Inferior parietal cortex (tissue), 1 donor: ENCODE measurements at regions not wholly inside any gene's neighbourhood (a gene's known extent, or its start where the extent isn't known, plus 50 kb on each side); places are given as distances from the start of the nearest gene placed in this dataset.
"Not testable (repeated sequence)": the region's sequence is repeated elsewhere in the genome, so short reads cannot be mapped to it uniquely, and the experiment has no call there.

ENCODE experiments used
- DNase-seq: peaks from one replicate; pipeline ENCODE4 v3.0.0-alpha.2; 2016; ENCODE audit errors: extremely low spot score

- no peak for DNase-seq
Observed at GRCh38 chr1:213417225-213417820, 366.3 kb downstream of the RPS6KC1 start.

DNA sequence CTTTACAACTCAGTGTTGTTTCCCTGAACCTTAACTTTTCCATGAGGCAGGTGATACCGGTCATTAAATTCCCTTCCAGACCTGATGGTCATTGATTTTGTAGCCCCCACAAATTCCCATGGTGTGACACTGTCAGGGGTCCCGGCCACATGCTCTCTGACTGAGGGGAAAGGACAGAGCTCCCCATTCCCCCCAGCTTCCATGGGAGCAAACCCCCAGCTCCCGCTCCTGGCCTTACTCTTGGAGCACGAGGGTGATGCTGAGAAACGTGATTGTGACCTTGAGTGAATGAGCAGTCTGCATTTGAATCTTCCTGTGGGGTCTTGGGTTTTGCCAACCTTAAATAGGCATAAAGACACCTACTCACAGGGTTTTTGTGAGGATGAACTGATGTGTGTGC lies 366.8 kb downstream of the RPS6KC1 start:
- DNase-seq: no peak

DNA sequence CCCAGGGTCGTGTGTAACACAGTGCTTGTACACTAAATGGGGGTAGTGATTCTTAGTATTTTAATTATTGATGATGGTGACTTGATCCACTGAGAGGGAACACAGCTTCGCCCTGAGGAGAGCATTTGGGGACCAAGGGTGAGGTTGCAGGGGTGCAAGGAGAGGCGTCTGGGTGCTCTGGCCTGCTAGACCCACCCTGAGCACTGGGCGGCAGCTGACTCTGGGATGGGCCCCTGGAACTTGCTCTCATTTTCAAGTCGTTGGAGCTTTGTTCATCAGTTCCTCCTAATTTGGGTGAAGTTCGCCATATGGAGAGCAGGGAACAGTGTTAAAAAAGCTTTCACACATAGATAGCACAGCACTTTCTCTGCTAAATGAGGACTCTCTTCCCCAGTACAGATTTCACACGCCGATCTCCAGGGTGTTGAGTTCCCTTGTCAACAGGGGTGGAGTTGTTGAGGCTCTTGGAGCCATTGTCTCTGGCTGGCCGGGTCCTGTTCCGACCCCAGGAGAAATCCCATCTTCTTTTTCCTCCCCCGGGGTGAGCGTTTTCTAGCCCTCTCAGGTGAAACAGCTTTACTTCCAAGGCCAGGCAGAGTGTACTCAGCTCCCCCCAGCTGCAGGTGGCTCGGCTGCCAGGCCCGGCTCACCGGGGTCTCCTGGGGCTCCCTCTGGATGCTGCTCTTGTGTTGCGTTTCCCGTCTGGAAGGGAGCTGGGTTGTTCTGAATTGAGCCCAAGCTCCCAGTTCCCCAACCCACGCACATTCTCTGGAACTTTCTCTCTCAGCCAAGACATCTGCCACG lies 367.4 kb downstream of the RPS6KC1 start:
- peak; percentile 52 for DNase-seq

GRCh38 chr1:213419401-213420030 lies 368.5 kb downstream of the RPS6KC1 start:
- no peak for DNase-seq

- not testable (repeated sequence) for DNase-seq
Observed at GRCh38 chr1:213421178-213421577, 370.1 kb downstream of the RPS6KC1 start.

DNA sequence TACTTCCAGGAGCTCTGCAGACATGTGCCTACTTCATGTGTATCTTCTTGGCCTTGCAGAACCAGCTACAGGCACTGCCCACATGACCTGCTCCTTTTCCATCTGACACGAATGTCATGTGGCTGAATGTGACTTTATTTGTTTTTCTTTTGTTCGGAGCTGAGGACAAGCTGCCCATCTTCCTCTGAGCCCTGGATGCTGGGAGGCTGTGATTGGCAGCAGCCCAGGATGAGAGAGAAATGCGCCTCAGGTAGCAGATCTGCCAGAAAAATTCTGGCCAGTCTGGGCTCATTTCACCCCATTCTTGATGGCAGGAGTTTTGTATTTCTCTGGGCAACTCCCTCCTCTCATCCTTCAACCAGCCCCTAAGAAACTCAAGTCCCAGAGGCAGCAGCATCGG lies 372.0 kb downstream of the RPS6KC1 start:
- DNase-seq: no peak

DNA sequence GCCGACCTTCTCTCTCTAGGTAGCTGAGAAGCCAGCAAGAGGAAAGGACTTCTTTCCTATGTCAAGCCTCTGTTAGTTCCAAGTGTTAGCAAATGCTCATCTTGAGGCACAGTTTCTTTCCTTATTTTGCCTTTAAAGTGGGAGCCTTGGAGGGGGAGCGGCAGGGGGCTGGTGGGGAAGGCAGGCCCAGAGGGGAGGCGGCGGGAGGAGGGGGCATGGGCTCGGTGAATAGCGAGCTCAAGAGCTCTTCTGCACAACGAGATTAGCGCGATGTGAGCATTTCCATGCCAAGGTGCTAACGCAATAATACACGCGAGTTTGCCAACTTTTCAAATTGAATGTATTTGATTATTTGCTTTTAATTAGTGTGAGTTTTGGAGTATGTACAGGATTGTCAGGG lies 372.6 kb downstream of the RPS6KC1 start:
- DNase-seq: no peak

DNA sequence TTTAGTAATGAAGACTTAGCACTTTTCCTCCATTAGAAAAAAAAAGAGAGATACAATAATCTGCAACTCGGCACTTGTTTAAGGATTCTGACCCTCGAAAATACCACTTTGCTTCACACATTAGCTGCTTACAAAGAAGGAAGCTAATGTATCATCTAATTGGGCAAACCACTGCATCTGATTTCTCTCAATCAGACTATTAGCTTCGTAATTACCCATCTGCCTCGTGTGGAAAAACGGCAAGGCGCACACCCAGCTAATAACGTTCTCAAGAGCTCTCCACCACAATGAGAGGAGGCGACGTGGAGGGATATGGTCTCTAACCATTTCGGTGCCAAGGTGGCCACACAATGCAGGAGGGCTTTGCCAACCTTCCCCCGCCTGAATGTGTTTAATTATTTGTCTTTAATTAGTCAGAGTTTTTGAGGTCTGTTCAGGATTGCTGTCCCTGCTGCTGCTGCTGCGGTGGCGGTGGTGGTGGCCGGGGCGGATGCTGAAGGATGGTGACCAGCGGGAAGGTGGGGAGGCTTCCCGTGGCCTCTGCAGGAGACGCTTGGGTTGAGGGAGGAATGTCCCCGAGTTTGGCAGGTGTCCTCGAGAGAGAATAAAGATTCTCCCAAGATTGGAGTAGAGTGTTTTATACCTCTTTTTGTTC lies 374.5 kb downstream of the RPS6KC1 start:
- no peak for DNase-seq

- DNase-seq: no peak
Observed at GRCh38 chr1:213429642-213430041, 378.6 kb downstream of the RPS6KC1 start.

- no peak for DNase-seq
Observed at GRCh38 chr1:213435715-213436114, 384.7 kb downstream of the RPS6KC1 start.

DNA sequence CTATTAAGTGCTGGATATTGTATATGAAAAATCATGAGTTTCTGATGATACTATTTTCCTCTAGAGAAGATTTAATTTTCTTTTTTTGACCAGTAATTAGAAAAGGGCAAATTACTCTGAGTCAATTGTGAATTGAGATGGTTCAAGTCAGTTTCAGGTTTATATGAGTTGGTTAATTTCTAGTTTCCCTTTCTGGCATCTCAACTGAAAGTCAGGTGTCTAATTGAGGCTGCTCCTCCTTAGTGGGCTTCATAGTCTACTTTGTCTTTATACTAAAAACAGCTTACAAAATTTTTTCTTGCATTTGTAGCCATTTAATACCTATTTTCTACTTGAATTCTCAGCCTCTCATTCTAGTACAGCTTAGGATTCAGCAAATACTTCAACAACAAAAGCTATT lies 387.3 kb downstream of the RPS6KC1 start:
- no peak for DNase-seq

DNA sequence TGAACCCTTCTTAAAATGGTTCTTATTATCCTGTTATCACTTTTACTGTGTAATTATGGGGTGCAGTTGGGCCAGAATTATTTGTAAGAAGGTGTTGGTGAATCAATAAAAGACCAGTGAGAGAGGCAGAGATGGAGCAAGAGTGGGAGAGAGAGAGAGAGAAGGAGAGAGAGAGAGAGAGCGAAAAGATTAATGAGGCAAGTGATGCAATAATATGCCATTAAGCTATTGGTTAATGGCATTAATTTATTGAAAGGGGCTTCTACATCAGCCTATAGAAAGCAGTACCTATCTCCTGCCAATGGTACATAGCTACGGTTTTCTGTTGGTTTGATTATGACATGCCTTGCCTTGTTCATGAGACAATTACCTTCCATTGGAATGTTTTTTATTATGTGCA lies 388.7 kb downstream of the RPS6KC1 start:
- DNase-seq: no peak

DNA sequence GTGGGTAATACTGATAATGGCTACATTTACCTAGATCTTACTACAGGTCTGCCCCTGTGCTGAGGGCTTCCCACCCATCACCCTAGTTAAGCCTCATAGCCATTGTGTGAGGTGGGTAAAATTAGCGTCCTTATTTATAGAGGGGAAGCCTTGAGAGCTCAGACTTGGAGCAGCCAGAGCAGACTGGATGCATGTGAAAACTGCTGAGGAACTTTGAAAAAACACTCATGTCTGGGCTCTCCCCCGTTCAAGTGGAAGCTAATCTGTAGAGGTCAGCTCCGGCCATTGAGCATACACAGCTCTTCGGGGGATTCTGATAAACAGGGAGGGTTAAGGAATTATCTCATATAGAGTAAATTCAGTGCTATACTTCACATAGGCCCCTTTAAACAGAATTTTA lies 389.7 kb downstream of the RPS6KC1 start:
- DNase-seq: no peak

GRCh38 chr1:213443415-213443814 lies 392.4 kb downstream of the RPS6KC1 start:
- no peak for DNase-seq

DNA sequence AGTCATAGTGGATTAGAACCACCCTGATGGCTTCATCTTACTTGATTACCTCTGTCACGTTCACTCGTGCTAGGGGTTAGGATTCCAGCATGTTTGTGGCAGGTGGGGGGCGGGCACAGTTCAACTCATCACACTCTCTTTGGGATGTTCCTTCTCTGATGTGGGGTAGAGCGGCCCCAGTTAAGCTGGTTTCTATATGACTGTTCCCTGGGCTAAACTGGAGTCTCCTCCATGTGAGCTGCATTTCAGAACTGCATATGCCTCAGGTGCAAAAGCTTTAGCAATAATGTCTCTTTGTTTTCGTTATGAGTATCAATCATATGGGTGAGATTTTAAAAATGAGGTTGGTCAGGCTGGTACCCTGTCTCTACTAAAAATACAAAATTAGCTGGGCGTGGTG lies 393.2 kb downstream of the RPS6KC1 start:
- no peak for DNase-seq

DNA sequence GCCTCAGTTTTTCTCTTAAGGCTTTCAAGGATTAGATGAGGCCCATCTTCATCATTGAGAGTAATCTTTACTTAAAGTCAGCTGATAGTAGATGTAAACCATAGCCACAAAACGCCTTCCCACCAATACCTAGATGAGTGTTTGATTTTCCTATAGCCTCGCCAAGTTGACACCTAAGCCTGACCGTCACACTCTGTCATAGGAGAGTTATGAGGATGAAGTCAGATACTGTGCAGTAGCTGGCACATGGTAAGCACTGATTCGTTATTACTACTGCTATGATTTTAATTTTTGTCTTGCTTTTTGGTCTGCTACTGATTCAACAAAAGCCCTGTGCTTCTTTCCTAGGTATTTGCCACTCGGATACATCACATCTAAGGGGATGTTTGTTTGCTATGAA lies 395.5 kb downstream of the RPS6KC1 start:
- no peak for DNase-seq

- no peak for DNase-seq
Observed at GRCh38 chr1:213448360-213448759, 397.3 kb downstream of the RPS6KC1 start.

GRCh38 chr1:213448776-213449175 lies 397.7 kb downstream of the RPS6KC1 start:
- DNase-seq: no peak

DNA sequence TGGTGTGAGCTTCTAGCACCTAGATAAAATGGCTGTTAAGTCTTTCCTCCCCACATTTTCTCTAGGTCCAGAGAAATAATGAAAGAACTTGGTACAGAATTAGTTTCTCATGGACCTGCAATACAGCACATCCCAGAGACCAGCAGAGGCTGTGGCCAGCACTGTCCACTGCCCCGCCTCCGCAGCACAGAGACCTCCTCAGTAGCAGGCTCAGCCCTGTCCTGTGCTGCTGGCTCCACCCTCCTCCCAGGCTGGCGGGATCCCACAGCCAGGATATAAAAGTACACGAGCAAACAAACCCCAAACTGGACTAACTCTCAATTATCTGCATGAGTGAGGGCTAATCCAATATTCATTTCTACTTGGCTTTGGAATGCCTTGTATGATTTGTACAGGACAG lies 401.5 kb downstream of the RPS6KC1 start:
- DNase-seq: no peak

- no peak for DNase-seq
Observed at GRCh38 chr1:213457186-213457585, 406.1 kb downstream of the RPS6KC1 start.

DNA sequence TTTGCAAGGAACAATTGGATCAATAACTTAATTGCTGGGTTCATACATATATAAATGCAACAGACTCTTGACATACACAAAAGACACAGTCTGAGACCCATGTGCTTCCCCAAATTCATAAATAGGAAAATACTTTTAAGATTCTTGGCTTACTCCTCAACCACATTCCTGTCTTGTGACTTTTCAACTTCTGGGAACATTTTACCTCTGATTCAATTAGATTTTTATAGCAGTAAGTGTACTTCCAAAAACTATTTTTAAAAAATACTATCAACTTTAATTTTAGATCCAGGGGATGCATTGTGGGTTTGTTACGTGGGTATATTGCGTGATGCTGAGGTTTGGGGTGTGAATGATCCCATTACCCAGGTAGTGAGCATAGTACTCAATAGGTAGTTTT lies 406.7 kb downstream of the RPS6KC1 start:
- no peak for DNase-seq

- not testable (repeated sequence) for DNase-seq
Observed at GRCh38 chr1:213462374-213462773, 411.3 kb downstream of the RPS6KC1 start.
